Epithelial cell of prostate (primary cell): ENCODE measurements at regions not wholly inside any gene's neighbourhood (a gene's known extent, or its start where the extent isn't known, plus 50 kb on each side); places are given as distances from the start of the nearest gene placed in this dataset.

ENCODE experiments used
- DNase-seq: peaks from one replicate; pipeline ENCODE4 v3.0.0-alpha.2; 2011; ENCODE audit warnings: low read depth, low spot score
- H3K27ac ChIP-seq: fragments of 450-650 bp; 2 replicates; pipeline ENCODE4 v1.5.1; 2017; ENCODE audit warnings: mild to moderate bottlenecking

- no peak overlapping the region for H3K27ac ChIP-seq
- no peak for DNase-seq
These were observed 701.4 kb upstream of the COBL start for GRCh38 chr7:52017802-52018679.

GRCh38 chr7:52009181-52009580 lies 692.6 kb upstream of the COBL start:
- H3K27ac ChIP-seq, result no peak overlapping the region
- DNase-seq, result no peak

GRCh38 chr7:52006674-52007073 lies 690.1 kb upstream of the COBL start:
- H3K27ac ChIP-seq, result no peak overlapping the region
- no peak for DNase-seq

- no peak overlapping the region for H3K27ac ChIP-seq
- DNase-seq, result no peak
These were observed 689.0 kb upstream of the COBL start for GRCh38 chr7:52005613-52006012.

GRCh38 chr7:51995596-51996179 lies 679.1 kb upstream of the COBL start:
- DNase-seq, result no peak
- no peak overlapping the region for H3K27ac ChIP-seq

- no peak for DNase-seq
- H3K27ac ChIP-seq, result no peak overlapping the region
These were observed 666.0 kb upstream of the COBL start for GRCh38 chr7:51982653-51983052.

GRCh38 chr7:51980812-51981211 lies 664.2 kb upstream of the COBL start:
- DNase-seq, result no peak
- H3K27ac ChIP-seq, result no peak overlapping the region

GRCh38 chr7:51980313-51980712 lies 663.7 kb upstream of the COBL start:
- no peak for DNase-seq
- H3K27ac ChIP-seq, result no peak overlapping the region

- no peak overlapping the region for H3K27ac ChIP-seq
- DNase-seq, result no peak
These were observed 661.3 kb upstream of the COBL start for GRCh38 chr7:51977913-51978312.

GRCh38 chr7:51973939-51974338 lies 657.3 kb upstream of the COBL start:
- H3K27ac ChIP-seq, result no peak overlapping the region
- DNase-seq, result no peak

- H3K27ac ChIP-seq, result no peak overlapping the region
- no peak for DNase-seq
These were observed 656.5 kb upstream of the COBL start for GRCh38 chr7:51973071-51973470.

- no peak overlapping the region for H3K27ac ChIP-seq
- DNase-seq, result no peak
These were observed 654.5 kb upstream of the COBL start for GRCh38 chr7:51970961-51971665.

GRCh38 chr7:51968461-51968860 lies 651.9 kb upstream of the COBL start:
- H3K27ac ChIP-seq, result no peak overlapping the region
- DNase-seq, result no peak

- H3K27ac ChIP-seq, result no peak overlapping the region
- DNase-seq, result no peak
These were observed 648.8 kb upstream of the COBL start for GRCh38 chr7:51965454-51965853.

- H3K27ac ChIP-seq, result no peak overlapping the region
- DNase-seq, result no peak
These were observed 645.2 kb upstream of the COBL start for GRCh38 chr7:51961804-51962203.

- no peak for DNase-seq
- no peak overlapping the region for H3K27ac ChIP-seq
These were observed 634.2 kb upstream of the COBL start for GRCh38 chr7:51950813-51951212.

- H3K27ac ChIP-seq, result no peak overlapping the region
- no peak for DNase-seq
These were observed 633.4 kb upstream of the COBL start for GRCh38 chr7:51949726-51950644.

GRCh38 chr7:51930834-51931233 lies 614.2 kb upstream of the COBL start:
- DNase-seq, result no peak
- no peak overlapping the region for H3K27ac ChIP-seq

GRCh38 chr7:51929818-51930217 lies 613.2 kb upstream of the COBL start:
- no peak overlapping the region for H3K27ac ChIP-seq
- DNase-seq, result no peak

- DNase-seq, result no peak
- no peak overlapping the region for H3K27ac ChIP-seq
These were observed 611.1 kb upstream of the COBL start for GRCh38 chr7:51927738-51928137.
